ENCODE measurements at regions not wholly inside any gene's neighbourhood (a gene's known extent, or its start where the extent isn't known, plus 50 kb on each side); places are given as distances from the start of the nearest gene placed in this dataset.

DNA sequence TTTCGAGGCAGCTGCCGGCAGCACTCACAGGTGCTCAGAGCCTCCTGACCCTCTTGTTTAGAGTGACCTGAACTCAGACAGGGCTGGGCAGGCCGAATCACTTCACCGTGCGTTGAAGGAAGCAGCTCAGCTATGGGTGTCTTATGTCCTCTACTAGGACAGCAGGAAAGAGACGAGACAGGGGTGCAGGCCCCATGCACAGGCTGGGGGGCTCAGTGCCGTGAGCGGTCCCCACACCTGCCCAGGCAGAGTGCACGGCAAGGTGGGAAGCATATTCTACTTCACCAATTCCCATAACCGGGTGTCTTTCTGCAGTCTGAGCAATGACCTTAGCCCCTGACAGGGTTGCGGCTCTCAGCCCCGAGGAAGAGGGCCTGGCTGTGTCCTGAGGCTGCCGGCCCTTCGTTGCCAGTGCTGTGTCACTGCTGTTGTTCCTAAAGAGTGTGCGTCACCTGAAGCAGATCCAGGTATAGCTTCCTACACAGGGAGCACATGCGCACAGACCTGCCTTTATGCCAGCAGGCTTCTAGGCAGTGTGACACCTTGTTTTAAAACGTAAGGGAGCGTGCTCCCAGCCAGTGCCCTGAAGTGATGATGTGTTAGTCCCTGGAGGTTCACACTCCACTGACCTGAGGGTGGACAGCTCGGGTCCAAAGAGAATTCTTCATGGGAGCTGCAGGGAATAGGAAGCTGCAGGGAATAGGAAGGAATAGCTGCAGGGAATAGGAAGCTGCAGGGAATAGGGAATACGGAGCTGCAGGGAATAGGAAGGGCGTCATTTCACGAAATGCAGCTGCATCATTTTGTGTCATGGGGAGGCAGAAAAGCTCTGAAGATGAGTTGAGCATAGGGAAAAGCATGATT, 207.9 kb upstream of the SALL3 start:
- DNase-seq (ENCODE audit: low spot score): no peak

DNA sequence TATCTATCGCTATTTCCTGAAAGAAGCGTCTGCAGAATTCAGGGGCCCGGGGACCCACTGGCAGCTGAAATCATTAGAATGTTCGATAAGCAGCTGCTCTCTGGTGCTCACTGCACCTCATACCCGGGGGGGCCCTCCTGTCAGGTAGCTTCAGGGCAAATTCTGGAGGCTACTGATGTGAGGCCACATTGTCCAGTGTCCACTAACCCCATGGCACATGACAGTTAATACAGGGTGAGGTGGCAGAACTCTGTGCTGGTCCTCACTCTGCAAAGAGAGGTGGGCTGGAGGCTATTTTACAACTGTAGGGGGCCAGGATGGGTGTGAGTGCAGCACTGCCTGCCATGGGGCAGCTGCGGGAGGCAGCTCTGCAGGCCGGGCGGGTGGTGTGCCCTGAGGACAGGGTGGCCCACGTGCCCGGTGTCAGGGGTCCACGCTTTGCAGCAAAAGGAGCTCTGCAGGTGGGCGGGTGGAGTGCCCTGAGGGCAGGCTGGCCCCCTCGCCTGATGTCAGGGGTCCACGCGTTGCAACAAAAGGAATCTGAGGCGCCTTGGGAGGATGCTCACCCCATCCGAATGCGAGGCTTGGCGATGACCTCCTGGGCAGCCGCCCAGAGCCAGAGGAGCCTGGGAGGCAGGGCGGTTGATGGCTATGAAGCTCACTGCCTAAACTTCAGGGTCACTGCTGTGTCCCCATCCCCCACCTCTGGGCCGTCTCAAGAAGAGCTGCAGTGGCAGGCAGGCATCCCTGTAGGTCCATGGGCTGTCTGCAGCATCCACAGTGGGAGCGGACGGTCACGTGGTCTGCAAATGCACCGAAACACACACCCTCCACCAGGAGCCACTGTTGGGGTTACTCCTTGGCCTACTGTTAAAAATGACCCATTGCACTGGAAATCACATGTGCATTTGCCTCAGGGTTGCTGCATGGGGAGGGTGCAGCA, 207.0 kb upstream of the SALL3 start:
- DNase-seq (ENCODE audit: low spot score): no peak

DNA sequence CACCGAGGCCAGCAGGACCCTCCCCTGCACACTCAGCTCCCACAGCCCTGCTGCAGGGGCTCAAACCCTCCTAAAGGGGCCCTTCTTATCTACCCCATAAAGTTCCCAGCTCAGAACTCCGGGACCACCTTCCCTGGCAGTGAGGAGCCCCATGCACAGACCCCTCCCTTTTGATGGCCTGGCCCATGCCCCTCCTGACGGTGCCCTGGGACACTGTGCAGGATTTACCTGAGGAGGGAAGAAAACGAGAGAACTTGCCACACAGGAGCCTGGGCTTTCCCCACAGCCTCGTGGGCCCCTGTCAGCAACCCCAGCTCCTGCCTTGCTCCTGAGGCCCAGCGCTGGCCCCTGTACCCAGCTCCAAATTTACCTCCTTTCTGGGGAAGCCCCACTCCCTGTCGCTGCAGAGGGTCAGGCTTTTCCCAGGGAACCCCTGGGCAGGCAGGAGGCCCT, 206.3 kb upstream of the SALL3 start:
- no peak for DNase-seq (ENCODE audit: low spot score)

DNA sequence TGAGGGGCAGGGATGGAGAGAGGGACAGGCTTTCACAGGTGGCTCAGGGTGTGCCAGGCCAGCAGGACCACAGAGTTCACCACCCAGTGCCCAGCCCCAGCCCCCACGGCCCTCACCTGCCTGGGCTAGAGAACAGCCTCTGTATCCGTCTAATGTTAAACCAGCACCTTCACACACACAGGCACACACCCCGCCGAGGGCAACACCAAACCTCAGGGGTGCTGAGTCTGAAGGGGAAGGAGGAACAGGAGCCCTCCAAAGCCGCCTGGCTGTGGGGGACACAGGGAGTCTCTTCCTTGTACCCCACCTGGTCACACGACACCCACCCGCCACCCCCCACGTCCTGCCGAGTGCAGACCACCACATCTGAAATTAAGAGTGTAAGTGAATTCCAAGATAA, 205.8 kb upstream of the SALL3 start:
- DNase-seq (ENCODE audit: low spot score): no peak

DNA sequence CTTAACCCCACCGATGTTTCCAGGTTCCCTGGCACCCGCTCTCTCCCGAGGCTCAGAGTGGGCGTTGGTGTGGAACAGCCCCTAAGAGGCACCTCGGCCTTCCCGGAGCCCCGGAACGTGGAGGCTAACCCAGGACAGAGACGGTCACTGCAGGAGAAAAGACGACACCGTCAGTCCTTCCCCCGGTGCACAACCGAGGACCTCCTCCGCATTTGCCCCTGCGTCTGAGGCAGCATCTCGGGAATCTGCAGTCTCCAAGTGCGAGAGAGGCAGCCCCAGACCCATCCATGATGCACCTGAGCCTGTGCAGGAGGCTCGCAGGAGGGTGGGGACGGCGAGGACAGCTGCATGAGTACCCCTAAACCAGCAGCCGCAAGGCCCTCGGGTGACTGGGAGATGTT, 204.9 kb upstream of the SALL3 start:
- no peak for DNase-seq (ENCODE audit: low spot score)

DNA sequence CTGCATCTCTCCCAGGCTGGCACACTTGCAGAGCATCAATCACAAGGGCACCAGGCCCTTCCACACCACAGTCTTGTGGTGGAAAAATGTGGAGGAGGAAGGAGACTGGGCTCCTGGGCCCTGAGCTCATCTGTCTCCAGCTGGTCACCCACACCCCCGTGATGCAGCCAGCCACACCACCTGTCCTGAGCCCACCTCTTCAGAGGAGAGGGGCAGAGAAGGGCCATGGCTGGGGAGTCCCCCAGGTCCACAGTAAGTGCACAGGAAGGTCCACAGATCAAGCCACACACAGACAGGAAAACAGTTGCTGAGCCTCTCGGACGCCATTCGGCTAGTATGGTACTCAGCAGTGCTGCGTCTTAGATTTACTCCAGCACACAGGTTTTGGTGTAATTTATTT, 203.5 kb upstream of the SALL3 start:
- no peak for DNase-seq (ENCODE audit: low spot score)

DNA sequence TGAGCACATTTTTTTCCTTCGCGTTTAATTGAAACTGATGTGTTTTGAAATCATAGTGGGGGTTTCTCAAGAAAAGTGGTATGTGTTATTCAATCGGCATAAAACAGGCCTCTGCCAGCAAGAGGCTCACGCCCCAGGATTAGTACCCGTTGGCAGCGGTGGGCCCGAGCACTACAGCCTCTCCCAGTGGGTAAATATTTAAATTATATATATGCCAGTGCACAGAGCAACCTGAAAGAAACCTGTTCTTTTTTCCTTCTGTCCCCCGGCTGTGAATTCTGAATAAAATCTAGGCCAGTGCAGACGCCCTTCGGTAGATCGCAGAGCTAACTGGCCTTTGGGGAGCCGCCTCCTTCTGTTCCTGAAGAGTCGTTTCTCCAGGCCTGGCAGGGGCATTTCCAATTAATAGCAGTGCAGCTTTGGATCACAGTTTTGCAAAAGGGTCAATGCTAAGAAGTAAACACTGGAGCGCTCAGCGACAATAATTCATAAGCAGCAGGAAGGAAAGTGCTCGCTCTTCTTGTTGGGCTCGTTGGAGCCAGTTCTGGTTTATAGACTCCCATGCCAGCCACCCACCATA, 202.8 kb upstream of the SALL3 start:
- DNase-seq (ENCODE audit: low spot score): no peak

DNA sequence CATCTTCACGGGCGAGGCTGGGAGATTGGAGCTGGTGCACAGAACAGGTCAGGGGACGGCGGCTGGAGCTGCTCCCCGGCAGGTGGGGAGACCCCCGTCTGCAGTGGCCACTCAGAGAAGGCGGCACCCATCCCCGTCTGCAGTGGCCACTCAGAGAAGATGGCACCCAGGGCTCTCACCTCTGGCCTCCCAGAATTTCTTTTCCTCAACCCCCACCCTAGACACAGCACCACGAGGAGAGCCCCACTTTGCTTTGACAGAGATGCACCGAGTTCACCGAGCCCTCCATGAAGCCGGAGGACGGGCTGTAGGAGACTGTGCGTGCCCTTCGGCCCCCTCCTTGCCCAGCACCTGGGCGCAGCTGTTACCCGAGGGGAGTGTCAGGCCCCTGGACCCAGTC, 201.6 kb upstream of the SALL3 start:
- DNase-seq (ENCODE audit: low spot score): no peak

DNA sequence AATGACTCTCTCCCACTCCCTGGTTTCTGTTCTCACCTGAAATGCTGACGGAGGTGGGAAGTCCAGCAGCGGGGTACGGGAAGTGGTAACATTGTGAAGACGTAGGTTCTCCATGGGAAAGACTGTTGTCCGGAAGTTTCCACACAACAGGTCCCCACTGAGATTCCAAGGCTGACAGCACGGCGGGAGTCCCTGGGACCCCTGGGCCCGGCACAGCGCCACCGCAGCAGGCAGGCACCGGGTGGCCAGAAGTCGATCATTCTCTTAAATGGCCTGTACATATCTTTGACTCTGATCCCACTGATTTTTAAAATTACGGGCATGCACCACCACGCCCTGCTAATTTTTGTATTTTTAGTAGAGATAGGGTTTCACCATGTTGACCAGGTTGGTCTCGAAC, 201.0 kb upstream of the SALL3 start:
- DNase-seq (ENCODE audit: low spot score): no peak

DNA sequence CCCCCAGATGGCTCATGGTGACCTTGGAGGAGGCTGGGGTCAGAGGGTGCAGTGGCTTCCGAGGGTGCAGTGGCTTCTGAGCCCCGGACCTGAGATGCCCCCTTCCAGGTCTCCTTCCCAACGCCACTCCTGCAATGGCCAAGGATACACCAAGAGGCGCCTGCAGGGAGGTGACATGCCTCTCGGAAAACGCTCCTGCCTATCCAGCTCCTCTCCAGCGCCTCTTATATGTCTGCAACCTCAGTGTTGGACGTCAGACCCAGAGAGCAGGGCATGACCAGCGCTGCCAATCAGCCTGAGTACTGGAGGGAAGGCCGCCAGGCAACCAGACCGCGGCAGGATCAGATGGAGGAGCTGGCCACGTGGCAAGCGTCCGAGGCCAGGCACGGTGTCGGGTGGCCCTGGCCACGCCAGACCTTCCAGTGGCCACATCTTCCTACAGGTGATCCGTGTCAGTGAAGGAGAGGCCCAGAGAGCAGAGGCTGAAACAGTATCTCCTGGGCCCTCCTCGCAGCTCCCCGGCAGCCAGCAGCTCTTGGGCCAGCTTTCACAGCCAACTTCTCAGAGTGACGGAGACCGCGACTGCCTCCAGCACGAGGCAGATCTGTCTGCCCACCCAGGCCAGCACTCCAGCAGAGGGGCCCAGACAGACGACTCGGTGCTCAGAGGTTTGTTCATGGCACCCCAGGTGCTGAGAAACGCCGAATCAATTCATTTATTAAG, 199.5 kb upstream of the SALL3 start:
- no peak for DNase-seq (ENCODE audit: low spot score)

DNA sequence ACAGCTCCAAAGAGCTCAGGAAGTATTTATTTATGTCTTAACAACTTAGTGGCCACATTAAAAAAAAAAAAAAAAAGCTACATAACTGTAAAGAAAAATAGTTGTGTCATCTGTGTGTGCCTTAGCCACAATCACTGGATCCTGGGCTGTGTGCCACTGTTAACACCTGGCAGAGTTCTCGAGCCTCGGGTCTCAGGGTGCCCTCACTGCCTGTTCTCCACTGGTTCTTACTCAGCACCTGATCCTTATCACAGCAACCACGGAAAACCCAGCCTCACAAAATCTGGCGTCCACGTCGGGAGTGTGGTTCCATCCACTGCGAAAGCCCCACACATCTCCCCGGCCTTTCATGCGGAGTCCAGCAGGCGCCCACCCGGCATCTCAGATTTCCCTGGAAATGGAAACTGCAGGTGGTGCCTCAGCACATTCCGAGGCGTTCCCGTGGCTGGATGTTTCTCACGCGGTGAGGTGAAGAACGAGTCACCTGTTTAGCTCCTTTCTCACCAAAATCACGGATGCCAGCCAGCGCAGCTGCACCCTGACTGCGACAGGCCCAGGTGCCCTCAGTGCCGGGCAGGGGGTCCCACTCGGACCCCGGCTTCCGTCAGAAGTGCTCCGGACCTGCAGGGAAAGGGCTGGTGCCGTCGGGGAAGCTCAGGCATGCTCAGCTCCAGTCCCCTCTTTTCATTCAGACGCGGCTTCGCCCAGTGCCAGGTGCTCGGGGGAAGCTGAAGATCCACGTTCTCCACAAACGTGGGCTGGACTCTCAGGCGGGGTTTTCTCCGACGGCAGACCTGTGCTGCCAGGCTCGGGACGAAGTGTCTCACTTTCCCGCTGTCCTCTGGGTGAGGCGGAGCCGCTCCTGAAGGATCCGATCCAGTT, 198.7 kb upstream of the SALL3 start:
- DNase-seq (ENCODE audit: low spot score): no peak

DNA sequence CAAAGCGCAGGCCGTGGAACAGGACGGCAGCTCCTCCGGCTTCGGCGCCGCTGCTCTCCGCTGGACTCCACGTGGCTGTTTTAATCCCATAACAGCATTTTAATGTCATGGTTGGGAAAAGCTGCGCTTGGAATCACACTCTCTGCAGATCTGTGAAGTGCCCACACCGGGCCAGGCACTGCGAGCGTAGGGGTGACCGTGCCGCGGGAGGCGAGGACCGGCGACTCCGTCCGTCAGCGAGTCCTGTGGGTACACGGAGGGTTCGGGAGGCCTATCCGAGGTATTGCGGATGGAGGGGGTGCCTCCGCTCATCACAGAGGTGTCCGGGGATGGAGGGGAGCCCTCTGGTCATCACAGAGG, 198.0 kb upstream of the SALL3 start:
- DNase-seq (ENCODE audit: low spot score): no peak

DNA sequence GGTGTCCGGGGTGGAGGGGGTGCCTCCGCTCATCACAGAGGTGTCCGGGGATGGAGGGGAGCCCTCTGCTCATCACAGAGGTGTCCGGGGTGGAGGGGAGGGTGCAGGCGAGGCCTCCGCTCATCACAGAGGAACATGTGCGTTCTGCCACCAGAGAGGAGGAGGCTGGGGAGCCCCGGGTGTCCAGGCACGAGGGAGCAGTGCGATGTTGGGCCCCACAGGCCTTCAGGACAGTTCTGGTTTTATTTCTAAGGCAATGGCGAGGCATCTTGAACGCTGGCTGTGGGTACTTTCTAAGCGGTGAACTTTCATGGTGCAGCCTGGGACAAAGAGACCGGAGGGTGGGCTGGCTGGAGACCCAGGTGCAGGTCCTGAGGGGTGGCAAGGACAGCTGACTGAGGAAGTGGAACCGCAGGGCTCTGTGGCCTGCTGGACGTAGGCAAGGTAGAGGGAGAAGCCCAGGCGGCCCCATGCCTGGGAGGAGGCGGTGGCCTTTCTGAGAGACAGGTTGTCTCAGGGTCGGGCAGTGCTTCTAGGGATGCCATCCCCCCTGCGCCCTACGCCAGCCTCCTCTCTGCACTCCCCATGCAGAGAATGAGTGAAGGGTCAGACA, 196.6 kb upstream of the SALL3 start:
- no peak for DNase-seq (ENCODE audit: low spot score)

DNA sequence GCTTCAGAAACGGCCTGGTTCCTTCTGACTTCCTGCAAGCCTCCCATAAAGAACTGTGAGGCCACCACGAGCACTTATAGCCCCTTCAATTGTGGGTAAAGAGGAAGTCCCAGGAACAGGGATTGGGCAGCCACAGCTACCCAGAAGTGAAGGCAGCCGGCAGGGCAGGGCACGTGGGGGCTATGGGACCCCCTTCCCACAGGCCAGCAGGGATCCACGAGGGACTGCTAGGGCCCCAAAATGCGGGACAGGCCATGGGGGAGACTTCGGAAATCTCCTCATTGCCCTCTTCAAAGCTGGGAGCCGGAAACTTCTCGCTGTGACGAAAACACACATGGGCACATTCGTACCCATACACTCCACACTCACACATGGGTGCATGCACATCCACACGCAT, 196.1 kb upstream of the SALL3 start:
- no peak for DNase-seq (ENCODE audit: low spot score)

DNA sequence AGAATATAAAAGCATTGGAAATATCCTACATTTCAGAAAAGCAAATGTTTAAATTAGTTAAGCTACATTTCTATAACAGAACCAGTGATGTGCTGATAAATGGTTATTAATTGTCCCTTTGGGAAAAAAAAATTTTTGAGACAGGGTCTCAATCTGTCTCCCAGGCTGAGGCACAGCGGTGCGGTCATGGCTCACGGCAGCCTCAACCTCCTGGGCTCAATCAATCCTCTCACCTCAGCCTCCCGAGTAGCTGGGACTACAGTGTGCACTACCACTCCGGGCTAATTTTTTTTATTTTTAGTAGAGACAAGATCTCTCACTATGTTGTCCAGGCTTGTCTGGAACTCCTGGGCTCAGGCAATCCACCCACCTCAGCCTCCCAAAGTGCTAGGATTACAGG, 194.8 kb upstream of the SALL3 start:
- DNase-seq (ENCODE audit: low spot score): no peak

DNA sequence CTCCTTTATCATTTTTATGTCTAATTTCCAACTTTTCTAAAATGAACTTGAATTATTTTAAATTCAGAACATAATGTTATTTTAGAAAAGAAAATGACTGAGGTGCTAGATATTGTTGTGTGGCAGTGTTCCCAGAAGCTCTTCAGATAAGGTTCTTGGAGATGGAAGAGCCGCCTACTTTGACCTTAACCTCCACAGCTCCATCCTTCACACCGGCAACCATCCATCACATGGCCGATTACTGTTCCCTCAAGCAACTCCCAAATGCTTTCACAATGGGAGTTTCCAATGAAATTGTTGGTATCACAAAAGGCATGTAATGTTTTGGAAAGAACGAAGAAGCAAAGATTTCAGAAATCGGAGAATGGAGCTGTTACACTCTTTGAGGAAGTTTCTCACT, 193.9 kb upstream of the SALL3 start:
- DNase-seq (ENCODE audit: low spot score): no peak

DNA sequence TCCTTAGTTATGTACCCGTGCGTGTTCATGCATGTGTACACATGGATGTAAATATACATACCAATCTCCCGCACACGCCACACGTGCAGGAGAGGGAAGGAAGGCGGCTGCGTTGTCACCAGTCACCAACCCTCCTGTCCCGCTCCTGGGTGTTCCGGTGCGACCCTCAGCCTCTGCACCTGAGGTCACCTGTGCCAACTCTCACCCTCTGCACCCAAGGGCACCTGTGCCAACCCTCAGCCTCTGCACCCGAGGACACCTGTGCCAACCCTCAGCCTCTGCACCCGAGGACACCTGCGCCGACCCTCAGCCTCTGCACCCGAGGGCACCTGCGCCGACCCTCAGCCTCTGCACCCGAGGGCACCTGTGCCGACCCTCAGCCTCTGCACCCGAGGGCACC, 192.8 kb upstream of the SALL3 start:
- no peak for DNase-seq (ENCODE audit: low spot score)

DNA sequence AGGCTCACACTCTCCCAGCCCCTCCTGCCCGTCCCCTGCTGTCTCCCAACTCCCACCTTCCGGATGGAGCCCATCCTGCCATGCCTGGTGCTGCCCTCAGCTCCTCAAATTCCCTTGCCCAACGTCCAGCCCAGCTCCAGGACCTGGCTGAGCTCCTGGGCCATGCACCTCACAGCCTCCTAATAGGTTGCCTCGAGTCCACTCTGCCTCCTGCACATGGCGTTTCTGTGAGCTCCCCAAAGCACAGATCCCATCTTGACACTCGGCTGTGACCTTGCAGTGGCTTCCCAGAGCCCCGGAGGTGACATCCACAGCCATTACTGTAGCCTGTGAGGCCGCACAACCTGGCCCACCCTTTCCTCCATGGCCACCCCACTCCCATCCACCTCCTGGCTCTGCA, 191.9 kb upstream of the SALL3 start:
- no peak for DNase-seq (ENCODE audit: low spot score)

DNA sequence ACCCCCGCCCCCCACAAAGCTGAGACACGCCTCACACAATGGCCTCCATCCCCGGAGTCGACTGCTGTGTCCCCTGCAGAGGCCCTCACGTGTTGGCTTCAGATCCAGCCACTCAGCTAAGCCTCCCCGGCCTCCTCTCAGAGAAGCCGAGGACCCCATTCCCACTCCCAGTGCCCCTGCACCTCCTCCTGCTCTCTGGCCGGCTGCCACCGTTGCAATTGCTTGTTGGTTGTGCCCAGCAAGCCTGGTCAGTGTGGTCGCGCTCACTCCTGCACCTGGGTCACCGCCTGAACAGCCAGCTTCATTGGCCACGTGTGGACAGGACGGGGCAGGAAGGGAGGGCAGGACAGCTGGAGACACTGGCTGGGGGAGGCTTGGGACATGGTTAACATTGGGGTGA, 191.5 kb upstream of the SALL3 start:
- DNase-seq (ENCODE audit: low spot score): no peak

DNA sequence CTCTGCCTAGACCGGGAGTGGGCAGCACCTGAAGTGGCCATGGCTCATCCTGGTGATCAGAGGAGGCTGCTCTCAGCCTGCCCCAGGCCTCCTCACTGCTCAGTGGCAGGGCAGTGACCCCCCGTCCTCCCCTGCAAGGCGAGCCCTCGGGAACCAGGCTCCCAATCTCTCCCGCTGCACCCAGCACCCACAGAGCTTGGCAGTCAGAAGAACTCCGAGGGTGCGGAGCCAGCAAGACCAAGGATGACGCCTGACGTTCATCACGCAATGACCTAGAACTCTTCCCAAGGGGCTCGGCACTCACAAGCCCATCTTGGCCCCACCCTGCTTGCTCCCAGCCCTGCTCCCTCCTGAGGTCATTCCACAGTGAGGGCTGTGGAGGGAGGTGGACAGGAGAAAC, 189.8 kb upstream of the SALL3 start:
- DNase-seq (ENCODE audit: low spot score): no peak

DNA sequence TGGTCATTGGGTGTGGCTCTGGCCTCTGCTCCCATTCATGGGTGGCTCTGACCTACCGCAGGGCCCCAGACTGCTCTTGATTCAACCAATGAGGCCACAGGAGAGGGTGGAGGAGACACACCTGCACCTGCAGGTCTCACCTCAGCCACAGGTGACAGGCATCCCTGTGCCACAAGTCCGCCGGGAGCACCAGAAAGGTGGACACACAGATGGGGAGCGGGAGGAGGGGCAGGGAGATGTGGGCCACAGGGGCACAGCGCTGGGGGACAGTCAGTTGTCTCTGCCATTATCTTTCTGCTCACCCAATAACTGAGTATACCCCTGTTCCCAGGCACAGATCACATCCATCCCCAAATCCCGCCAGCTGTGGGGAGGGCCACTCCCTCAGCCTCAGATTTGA, 189.1 kb upstream of the SALL3 start:
- DNase-seq (ENCODE audit: low spot score): no peak
